Skin epidermis (tissue), 12 donors: ENCODE measurements at regions not wholly inside any gene's neighbourhood (a gene's known extent, or its start where the extent isn't known, plus 50 kb on each side); places are given as distances from the start of the nearest gene placed in this dataset.
"Not testable (repeated sequence)": the region's sequence is repeated elsewhere in the genome, so short reads cannot be mapped to it uniquely, and the experiment has no call there.

Experiments used
- H3K27ac ChIP-seq, 21 experiments: fragments of 200-600 bp; sonication (generic) in 11 of 21; one replicate each; pipeline ENCODE4 v1.5.0; 2020; ENCODE audit warnings: mild to moderate bottlenecking in 3 of 21, inconsistent platforms in 2 of 21, moderate library complexity in 2 of 21
- H3K4me3 ChIP-seq, 7 experiments: fragments of 200-600 bp; sonication (generic) in 2 of 7; one replicate each; pipeline ENCODE4 v1.5.0; 2020; ENCODE audit warnings: inconsistent platforms in 2 of 7, mild to moderate bottlenecking in 2 of 7, moderate library complexity in 1 of 7

DNA sequence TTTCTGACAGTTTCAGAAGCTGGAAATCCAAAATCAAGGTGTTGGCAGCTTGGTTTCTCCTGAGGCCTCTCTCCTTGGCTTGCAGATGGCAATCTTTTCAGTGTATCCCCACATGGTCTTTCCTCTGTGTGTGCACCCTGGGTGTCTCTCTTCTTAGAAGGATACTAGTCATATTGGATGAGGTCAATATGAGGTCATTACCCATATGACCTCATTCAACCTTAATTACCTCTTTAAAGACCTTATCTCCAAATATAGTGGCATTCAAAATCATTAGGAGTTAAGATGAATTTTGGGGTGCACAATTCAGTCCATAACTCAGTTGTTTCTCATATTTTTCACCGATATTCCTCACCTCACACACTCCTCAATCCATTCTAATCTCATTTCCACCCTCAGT, 92.4 kb upstream of the TGM3 start:
- H3K4me3 ChIP-seq, result no peak overlapping the region
- H3K27ac ChIP-seq, result no peak overlapping the region

DNA sequence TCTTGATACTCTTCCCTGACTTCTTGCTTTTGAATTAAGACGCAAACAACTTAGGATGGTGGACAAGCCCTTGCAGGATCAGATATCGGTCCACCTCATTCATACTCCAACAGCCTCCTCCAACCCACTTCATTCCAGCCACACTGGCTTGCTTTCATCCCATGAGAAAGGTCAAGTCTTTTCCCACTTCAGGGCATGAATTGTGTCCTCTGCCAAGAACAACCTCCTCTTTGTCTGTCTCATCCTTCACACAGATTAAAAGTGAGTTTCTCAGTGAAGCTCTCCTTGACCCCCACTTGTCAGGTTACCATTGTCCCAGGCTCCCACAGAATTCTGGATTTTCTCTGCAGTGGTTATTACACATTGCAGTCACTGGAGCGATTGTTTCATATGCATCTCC, 91.8 kb upstream of the TGM3 start:
- H3K27ac ChIP-seq, result no peak overlapping the region
- H3K4me3 ChIP-seq, result no peak overlapping the region

DNA sequence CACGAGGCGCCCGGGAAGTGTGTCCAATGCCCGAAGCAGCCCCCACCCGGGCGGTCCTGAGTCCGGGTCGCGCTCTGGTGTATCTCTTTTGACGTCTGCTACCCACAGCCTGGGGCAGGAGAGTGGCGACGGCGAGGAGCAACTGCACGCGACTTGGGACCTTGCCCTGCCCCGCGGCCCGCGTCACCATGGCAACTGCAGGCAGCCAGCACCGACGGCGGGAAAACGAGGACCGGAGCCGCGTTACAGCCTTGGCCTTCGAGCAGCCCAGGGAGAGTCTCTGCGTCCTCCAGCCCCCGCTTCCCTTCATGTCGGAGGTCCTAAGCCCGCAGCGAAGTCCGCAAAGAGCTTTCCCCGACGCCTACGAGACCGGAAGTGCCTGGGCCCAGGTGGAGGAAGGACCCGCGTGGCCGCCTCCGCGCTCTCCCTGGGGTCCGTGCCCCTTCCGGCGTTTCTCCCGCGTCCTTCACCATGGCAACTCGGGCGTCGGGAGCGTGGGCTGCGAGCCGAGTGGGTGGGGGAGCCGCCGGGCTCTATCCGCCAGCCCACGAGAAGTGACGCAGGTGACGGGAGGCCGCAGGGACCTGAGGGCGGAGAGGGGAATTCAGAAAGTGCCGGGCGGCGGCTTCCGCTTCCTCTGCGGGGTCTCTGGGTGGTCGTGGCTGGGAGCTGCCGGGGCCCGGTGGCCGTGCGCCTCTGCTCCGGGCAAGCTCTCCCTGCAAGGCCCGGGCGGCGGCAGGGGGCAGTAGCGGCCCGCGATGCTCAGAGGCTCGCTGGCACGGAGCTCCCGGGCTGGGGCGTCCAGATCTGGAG, 88.6 kb upstream of the TGM3 start:
- peak overlapping the region; percentile 21 to 55 (median 41) for H3K4me3 ChIP-seq
- peak overlapping the region in 11 of 21 experiments; percentile 5 to 64 (median 37) for H3K27ac ChIP-seq

DNA sequence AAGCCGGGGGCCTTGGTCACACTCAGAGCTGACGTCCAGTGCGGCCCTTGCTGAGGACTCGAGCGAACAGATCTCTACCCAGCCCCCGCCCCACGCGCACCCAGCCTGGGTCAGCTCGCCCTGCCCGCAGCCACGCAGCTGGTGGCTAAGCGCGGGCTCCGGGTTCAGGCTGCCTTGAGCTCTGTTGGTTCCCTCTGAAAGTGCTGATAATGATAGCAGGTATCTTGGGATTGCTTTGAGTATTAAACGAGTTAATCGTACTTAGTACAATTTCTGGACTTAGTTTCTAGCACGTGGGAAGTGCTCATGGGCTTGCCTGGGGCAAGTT, 88.1 kb upstream of the TGM3 start:
- H3K4me3 ChIP-seq, result peak overlapping the region; percentile 21 to 55 (median 41)

DNA sequence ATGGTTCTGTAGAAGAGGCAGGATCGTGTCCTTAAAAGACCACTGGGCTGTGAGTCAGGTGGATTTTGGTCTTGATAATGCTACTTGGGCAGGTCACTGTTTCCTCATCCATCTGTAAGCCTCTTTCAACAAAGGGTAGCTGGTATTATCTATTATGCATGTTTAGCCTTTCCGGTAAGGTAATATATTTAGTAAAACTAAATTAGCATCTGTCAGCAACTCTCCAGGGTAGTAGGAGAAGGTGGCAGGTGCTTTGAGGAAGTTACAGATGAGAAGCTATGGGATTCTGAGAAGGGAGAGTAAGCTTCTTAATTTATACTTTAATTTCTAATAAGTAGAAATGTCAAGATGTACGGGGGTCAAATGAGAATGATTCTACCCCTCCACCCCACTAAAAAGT, 86.9 kb upstream of the TGM3 start:
- Histone ChIP-seq H3K27ac (no peak overlapping the region), H3K4me3 (no peak overlapping the region)

More for the DNA sequence above, 88.1 kb upstream of the TGM3 start:
- peak overlapping the region in 8 of 21 experiments; percentile 5 to 64 (median 50) for H3K27ac ChIP-seq

DNA sequence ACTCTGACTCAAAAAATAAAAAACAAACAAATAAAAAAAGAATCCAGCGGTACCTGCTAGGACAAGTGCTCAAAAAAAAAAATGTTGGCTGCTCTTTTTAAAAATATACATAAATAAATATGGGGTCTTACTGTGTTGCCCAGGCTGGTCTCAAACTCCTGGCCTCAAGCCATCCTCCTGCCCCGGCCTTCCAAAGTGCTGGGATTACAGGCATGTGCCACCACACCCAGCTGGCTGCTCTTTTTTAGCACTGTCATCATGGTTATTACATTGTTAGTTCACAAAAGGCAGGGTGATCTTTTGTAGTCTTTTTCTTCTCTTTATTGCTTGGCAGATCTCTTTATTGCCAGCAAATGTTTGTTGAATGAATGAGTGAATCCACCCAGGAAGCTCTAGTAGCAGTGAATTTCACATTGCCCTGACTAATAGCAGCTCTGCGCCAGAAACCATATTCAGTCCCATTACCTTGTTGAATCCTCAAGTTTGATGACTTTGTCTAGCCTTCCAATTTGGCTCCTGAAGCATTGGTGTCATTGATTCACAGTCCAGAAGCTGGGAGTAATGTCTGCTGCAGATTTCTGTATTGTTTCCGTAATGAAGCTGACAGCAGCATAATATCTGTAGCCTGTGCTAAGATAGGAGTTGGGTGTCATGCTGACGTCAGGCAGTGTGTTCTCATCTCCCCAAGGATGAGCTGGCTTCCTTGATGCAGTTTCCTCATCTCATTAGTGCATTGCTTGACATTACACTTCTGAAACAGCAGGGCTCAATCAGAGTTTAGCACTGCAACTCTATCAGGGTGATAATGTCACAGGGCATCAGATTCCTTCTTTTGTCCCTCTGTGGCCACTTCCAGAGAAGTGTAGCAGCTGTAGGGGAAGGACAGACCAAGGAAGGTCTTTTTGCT, 84.9 kb upstream of the TGM3 start:
- Histone ChIP-seq H3K4me3 (no peak overlapping the region), H3K27ac (peak overlapping the region in 1 of 21 experiments; percentile 24)

DNA sequence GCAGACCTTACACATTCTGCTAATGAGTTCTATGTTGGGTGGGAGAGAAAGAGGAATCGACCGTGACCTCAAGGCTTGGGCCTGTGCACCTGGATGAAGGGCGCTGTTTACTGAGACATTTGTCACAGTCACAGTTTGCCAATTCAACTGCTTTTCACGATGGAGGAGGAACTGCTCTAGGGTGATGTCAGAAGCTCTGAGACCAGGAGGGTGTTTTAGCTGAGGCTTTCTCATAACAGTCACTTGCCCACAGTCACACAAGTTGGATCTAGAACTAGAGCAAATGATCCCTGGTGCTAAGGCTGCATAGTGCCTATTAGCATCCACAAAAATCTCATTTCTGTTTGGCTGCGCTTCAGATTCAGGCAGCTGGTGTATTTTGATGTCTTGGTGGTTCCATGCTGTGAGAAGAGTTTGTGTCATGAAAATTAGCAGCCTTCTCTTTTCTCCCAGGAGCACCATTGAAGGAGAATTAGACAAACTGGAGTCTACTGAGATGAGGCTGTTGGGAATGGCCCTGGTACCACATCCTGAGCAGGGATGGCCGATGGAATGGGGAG, 83.3 kb upstream of the TGM3 start:
- no peak overlapping the region for H3K27ac ChIP-seq
- no peak overlapping the region for H3K4me3 ChIP-seq

DNA sequence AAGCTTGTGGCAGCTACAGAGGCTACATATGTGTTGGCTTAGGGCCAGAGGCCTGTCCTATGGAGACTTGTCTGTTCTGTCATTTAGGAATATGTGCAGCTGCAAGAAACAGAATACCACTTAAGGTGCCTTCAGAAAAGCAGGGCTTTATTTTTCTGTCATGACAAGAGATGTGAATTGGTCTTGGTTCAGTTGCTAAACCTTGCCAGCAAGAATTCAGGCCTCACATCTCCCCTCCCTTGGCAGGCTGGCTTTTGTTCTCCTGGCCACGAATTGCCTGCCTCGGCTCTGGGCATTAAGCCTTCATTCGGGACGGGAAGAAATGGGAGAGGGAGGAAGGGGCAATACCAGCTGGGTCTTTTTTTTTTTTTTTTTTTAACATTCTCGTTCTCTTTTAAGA, 82.4 kb upstream of the TGM3 start:
- no peak overlapping the region for H3K27ac ChIP-seq
- no peak overlapping the region for H3K4me3 ChIP-seq

DNA sequence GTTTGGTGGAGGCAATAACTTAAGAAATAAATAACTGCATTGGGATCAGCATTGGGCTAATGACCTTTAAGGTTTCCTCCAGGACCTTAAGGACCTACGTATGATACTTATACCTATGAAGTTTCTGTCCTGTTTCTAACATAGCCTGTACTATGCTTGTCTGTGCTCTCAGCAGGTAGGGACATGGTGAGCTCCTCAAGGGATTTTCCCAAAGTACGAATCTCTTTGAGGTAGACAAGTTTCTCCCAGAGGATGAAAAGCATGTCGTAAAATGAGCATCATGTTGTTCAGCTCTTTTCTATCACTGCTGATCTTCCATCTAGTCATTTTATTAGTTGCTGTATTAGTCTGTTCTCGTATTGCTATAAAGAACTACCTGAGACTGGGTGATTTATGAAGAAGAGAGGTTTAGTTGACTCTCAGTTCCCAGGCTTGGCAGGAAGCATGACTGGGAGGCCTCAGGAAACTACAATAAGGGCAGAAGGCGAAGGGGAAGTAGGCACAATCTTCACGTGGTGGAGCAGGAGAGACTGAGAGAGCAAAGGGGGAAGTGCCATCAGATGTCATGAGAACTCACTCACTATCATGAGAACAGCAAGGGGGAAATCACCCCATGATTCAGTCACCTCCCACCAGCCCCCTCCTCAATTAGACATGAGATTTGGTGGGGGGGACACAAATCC, 77.8 kb upstream of the TGM3 start:
- Histone ChIP-seq H3K4me3 (no peak overlapping the region), H3K27ac (peak overlapping the region in 3 of 21 experiments; percentile 9 to 43 (median 17))

DNA sequence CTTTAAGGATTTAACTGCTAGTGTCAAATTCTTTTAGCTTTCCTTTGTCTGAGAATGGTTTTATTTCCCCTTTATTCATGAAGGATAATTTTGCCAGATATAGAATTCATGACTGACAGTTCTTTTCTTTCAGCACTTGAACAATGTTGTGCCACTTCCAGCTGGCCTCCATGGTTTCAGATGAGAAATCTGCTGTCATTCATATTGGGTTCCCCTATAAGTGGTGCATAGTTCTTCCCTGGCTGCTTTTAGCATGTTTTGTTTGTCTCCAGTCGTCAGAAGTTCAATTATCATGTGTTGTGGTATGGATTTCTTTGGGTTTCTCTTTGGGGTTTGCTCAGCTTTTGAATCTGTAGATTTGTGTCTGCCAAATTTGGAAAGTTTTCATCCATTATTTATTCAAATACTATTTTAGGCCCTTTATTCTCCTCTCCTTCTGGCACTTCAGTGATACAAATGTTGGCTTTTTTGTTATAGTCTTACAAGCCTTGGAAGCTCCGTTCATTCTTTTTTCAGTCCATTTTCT, 76.3 kb upstream of the TGM3 start:
- Histone ChIP-seq H3K27ac (no peak overlapping the region), H3K4me3 (no peak overlapping the region)

DNA sequence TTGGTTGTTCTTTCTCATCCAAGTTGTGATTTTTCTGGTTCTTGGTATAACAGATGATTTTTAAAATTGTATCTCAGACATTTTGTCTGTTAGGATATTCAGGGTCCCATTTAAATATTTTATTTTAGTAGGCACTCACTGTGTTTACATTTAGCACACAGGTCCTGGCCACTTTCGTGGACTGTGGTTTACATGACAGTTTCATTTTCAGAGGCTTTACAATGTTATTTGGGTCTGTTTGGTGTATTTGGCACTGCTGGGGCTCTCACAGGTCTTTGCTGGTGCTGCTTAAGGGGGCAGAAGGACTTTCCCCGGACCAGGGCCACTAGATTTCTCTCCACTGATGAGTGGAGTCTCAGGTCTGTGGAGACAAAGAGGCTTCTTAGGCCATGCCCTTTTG, 75.5 kb upstream of the TGM3 start:
- no peak overlapping the region for H3K27ac ChIP-seq

DNA sequence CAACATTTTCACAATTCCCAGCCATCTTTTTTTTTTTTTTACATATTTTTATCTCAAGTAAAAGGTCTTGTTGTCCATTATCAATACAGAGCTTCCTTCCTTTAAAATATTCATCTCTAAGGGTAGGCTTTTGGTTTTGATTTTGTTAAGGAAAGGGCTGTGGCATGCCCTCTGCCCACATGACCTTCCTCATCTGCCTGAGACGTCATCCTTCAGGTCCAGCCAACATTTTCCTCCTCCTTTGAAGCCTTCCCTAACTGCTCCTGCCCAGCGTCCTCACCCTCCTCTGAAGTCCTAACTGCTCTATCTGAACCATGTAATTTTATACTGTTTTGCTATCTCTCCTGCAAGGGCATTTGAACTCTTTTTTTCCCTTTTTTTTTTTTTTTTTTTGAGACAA, 73.9 kb upstream of the TGM3 start:
- Histone ChIP-seq H3K4me3 (no peak overlapping the region), H3K27ac (no peak overlapping the region)

More for the DNA sequence above, 75.5 kb upstream of the TGM3 start:
- H3K4me3 ChIP-seq, result no peak overlapping the region

DNA sequence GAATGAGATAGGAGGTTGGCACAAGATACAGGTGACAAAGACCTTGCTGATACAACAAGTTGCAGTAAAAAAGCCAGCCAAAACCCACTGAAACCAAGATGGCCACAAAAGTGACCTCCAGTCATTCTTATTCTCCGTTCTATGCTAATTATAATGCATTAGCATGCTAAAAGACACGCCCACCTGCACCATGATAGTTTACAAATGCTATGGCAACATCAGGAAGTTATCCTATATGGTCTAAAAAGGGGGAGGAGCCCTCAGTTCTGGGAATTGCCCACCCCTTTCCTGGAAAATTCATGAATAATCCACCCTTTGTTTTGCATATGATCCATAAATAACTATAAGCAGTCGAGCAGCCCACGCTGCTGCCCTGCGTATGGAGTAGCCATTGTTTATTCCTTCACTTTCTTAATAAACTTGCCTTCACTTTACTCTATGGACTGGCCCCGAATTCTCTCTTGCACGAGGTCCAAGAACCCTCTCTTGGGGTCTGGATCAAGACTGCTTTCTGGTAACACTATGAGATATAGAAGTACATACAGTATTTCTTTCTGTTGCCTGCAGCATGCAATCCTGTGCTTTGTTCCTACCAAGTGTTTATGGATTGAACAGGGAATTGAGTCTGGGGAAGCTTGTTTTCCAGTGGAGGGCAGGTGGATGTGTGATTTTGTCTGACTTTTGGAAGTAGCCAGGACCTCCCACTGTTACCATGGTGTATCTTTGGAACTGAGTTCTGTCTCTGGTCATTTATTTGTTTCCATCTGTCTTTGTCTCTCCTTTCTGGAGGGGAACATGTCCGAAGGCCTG, 72.0 kb upstream of the TGM3 start:
- Histone ChIP-seq H3K4me3 (no peak overlapping the region), H3K27ac (no peak overlapping the region)

DNA sequence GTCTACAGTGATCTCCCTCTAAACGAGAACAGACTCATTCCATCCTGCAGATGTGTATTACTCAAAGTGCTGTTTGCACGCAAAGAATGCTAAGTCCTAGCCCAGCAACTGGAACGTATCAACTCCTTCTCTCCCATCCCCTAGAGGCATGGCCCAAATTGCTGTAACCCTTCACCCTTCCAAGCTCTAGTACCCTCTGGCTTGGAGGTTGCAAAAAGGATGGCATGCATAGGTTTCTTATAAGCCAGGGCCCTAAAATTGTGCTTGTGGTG, 71.5 kb upstream of the TGM3 start:
- H3K27ac ChIP-seq, result no peak overlapping the region
- H3K4me3 ChIP-seq, result no peak overlapping the region

DNA sequence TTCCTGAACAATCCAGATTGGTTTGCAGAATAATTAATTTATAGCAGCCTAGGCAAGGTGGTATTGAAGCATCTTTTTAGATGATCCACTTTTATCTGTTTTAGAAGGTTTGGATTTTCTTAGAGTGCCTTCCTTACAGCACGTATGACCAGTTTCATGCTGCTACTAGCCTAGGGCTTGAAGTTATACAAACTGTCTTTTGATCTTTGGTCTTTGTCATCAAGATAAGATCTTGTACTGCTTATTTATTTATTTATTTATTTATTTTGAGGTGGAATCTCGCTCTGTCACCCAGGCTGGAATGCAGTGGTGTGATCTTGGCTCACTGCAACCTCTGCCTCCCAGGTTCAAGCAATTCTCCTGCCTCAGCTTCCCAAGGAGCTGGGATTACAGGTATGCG, 68.5 kb upstream of the TGM3 start:
- H3K27ac ChIP-seq, result not testable (repeated sequence)

DNA sequence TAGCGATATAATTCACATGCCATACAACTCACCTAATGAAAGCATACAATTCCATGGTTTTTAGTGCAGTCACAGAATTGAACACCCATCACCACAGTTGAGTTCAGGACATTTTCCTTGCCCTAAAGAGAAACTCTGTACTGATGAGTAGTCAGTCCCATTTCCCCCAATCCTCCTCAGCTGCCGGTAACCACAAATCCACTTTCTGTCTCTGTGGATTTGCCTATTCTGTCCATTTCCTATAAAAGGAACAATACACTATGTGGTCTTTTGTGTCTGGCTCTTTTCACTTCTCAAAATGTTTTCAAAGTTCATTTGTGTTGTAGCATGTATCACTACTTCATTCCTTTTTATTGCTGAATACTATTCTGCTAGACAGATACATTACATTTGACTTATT, 67.9 kb upstream of the TGM3 start:
- H3K4me3 ChIP-seq, result no peak overlapping the region
- H3K27ac ChIP-seq, result no peak overlapping the region

More for the DNA sequence above, 68.5 kb upstream of the TGM3 start:
- not testable (repeated sequence) for H3K4me3 ChIP-seq

DNA sequence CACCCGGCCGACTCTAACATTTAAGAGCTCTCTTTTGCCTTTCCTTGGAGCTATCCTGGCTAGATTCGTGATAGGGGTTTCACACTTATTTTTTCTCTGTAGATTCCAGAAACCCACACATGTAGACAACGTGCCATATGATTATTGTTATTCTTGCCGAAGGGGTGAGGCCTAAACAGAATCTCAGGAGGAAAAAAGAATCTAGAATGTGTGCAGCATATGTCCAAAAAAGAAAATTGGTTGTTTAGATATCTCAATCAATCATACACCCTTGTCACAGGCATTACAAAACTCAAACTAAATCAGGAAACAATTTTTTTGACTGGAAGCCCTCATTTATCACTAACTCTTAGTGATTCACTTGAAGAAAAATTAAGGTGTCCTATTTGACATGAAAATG, 66.9 kb upstream of the TGM3 start:
- H3K27ac ChIP-seq, result no peak overlapping the region
- no peak overlapping the region for H3K4me3 ChIP-seq

DNA sequence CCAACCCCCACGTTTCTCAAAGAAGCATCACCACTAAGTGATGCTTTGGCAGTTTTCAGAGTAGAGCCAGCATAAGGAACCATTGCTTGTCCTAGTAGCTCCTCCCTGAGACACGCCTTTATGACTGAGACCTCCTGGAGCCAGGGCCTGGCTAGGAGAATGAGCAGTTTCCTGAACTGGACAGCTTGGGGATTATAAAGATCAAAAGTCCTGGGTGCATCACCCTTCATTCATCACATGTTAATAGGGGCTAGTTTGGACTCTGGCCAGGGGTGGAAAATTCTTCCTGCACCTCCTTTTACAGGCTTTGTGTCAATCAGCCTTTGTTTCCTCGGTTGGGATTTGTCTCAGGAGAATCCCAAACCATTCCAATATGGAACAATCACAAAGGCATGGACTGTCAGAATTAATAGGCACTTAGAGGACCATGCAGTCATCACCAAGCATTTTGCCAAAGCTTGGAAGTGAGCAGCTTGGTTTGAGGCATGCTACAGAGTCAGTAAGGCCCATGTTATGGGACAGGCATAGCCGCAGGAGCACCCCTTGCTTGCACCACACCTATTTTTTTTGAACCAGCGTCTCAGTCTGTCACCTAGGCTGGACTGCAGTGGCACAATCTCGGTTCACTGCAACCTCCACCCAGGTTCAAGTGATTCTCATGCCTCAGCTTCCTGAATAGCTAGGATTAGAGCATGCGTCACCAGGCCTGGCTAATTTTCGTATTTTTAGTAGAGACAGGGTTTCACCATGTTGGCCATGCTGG, 64.9 kb upstream of the TGM3 start:
- Histone ChIP-seq H3K27ac (no peak overlapping the region), H3K4me3 (no peak overlapping the region)

DNA sequence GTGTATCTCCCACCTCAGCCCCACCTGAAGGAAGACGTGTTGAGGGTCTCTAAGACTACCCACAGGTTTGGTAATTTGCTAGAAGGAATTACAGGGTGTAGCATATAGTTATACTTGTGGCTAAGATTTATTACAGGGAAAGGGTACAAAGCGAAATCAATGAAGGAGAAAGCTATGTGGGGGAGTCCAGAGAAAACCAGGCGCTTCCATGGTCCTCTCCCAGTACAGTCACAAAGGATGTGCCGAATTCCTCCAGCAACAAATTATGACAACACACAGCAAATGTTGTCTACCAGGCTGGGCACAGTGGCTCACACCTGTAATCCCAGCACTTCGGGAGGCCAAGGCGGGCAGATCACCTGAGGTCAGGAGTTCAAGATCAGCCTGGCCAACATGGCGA, 64.1 kb upstream of the TGM3 start:
- Histone ChIP-seq H3K27ac (no peak overlapping the region), H3K4me3 (no peak overlapping the region)
